Suprapubic skin (tissue), 4 donors: ENCODE measurements at regions not wholly inside any gene's neighbourhood (a gene's known extent, or its start where the extent isn't known, plus 50 kb on each side); places are given as distances from the start of the nearest gene placed in this dataset.

ENCODE experiments used
- DNase-seq, 2 donors: peaks; one replicate each; pipeline ENCODE4 v3.0.0-alpha.2; 2019; ENCODE audit warnings: low spot score in 2 of 2
- H3K27ac ChIP-seq: fragments of 200-600 bp; sonication (generic); one replicate; pipeline ENCODE4 v1.5.1; 2019
- H3K27me3 ChIP-seq: fragments of 200-600 bp; sonication (generic); one replicate; pipeline ENCODE4 v1.5.1; 2019
- H3K36me3 ChIP-seq: fragments of 200-600 bp; sonication (generic); one replicate; pipeline ENCODE4 v1.5.1; 2019
- H3K4me1 ChIP-seq: fragments of 200-600 bp; sonication (generic); one replicate; pipeline ENCODE4 v1.5.1; 2019
- H3K4me3 ChIP-seq: fragments of 200-600 bp; sonication (generic); one replicate; pipeline ENCODE4 v1.5.1; 2019; ENCODE audit warnings: mild to moderate bottlenecking
- H3K9me3 ChIP-seq: fragments of 200-600 bp; sonication (generic); one replicate; pipeline ENCODE4 v1.5.1; 2019
- CTCF ChIP-seq, 2 donors: fragments of 200-600 bp in 1 of 2; fragments of 450-650 bp in 1 of 2; sonication (generic) in 1 of 2; IDR thresholded peaks; one replicate each; pipeline ENCODE4 v1.5.1; 2016 to 2019; ENCODE audit warnings: antibody characterized with exemption in 2 of 2, mild to moderate bottlenecking in 1 of 2, moderate library complexity in 1 of 2
- EP300 ChIP-seq: sonication (generic); formaldehyde crosslinking; IDR thresholded peaks from one replicate; pipeline ENCODE4 v1.6.1; 2017; ENCODE audit warnings: antibody characterized with exemption
- POLR2A ChIP-seq, 2 donors: fragments of 450-650 bp; IDR thresholded peaks; one replicate each; pipeline ENCODE4 v1.6.1; 2017; ENCODE audit warnings: antibody characterized with exemption in 2 of 2, mild to moderate bottlenecking in 2 of 2, moderate library complexity in 2 of 2
- POLR2AphosphoS5 ChIP-seq, 3 donors: sonication (generic); formaldehyde crosslinking; IDR thresholded peaks; one replicate each; pipeline ENCODE4 v1.6.1; 2017; ENCODE audit warnings: antibody characterized with exemption in 3 of 3
- WGBS: methylation state at CpG from one replicate; pipeline ENCODE4 v1.1.5; 2018; 5-methylcytosine and 5-hydroxymethylcytosine counted together

- no peak overlapping the region for H3K4me3 ChIP-seq
- no peak for TF ChIP-seq CTCF (IDR thresholded peaks at IDR 0.05)
- TF ChIP-seq POLR2A (IDR thresholded peaks at IDR 0.05) = no peak
- no peak overlapping the region for H3K27ac ChIP-seq
- DNase-seq = no peak
- 67% methylated on average over 18 of the region's 19 CpGs for WGBS
- H3K4me1 ChIP-seq = no peaks in the 10 kb centered on the region
- H3K27me3 ChIP-seq = peaks cover 35% of the 10 kb centered on the region
- no peaks in the 10 kb centered on the region for H3K36me3 ChIP-seq
- H3K9me3 ChIP-seq = peaks cover 7% of the 10 kb centered on the region
These were observed 395.3 kb downstream of the BRD1 start for GRCh38 chr22:49432211-49432896.

- TF ChIP-seq POLR2A (IDR thresholded peaks at IDR 0.05) = no peak
- TF ChIP-seq CTCF (IDR thresholded peaks at IDR 0.05) = no peak
- no peak for TF ChIP-seq EP300
- TF ChIP-seq POLR2AphosphoS5 (IDR thresholded peaks at IDR 0.05) = no peak
- no peak for DNase-seq
- no peaks in the 10 kb centered on the region for H3K36me3 ChIP-seq
- H3K27me3 ChIP-seq = peaks cover 41% of the 10 kb centered on the region
- WGBS = 79% methylated on average over 2 of the region's 2 CpGs
- no peaks in the 10 kb centered on the region for H3K4me1 ChIP-seq
- no peak overlapping the region for H3K27ac ChIP-seq
- no peak overlapping the region for H3K4me3 ChIP-seq
- peaks cover 7% of the 10 kb centered on the region for H3K9me3 ChIP-seq
These were observed 396.1 kb downstream of the BRD1 start for GRCh38 chr22:49431551-49431950.

- H3K4me1 ChIP-seq = no peaks in the 10 kb centered on the region
- peaks cover 49% of the 10 kb centered on the region for H3K27me3 ChIP-seq
- no peak overlapping the region for H3K27ac ChIP-seq
- no peak for DNase-seq
- no peaks in the 10 kb centered on the region for H3K36me3 ChIP-seq
- H3K4me3 ChIP-seq = no peak overlapping the region
- 59% methylated on average over 7 of the region's 7 CpGs for WGBS
- TF ChIP-seq EP300 (no peak), POLR2AphosphoS5 (IDR thresholded peaks at IDR 0.05) (no peak), POLR2A (IDR thresholded peaks at IDR 0.05) (no peak), CTCF (IDR thresholded peaks at IDR 0.05) (no peak)
- peaks cover 2% of the 10 kb centered on the region for H3K9me3 ChIP-seq
These were observed 398.6 kb downstream of the BRD1 start for GRCh38 chr22:49429066-49429465.

GRCh38 chr22:49427941-49428340, 399.7 kb downstream of the BRD1 start:
- no peaks in the 10 kb centered on the region for H3K36me3 ChIP-seq
- no peak for DNase-seq
- no peak for TF ChIP-seq CTCF (IDR thresholded peaks at IDR 0.05)
- no peak for TF ChIP-seq POLR2AphosphoS5 (IDR thresholded peaks at IDR 0.05)
- no peak for TF ChIP-seq EP300
- TF ChIP-seq POLR2A (IDR thresholded peaks at IDR 0.05) = no peak
- H3K4me3 ChIP-seq = no peak overlapping the region
- H3K27me3 ChIP-seq = peaks cover 38% of the 10 kb centered on the region
- no peaks in the 10 kb centered on the region for H3K4me1 ChIP-seq
- WGBS = 88% methylated on average over 8 of the region's 8 CpGs
- no peaks in the 10 kb centered on the region for H3K9me3 ChIP-seq
- H3K27ac ChIP-seq = no peak overlapping the region

- DNase-seq = no peak
- no peaks in the 10 kb centered on the region for H3K9me3 ChIP-seq
- TF ChIP-seq POLR2AphosphoS5 (IDR thresholded peaks at IDR 0.05) (no peak), POLR2A (IDR thresholded peaks at IDR 0.05) (no peak), EP300 (no peak), CTCF (IDR thresholded peaks at IDR 0.05) (no peak)
- WGBS = 90% methylated on average over 3 of the region's 5 CpGs
- H3K36me3 ChIP-seq = no peaks in the 10 kb centered on the region
- peaks cover 32% of the 10 kb centered on the region for H3K27me3 ChIP-seq
- no peak overlapping the region for H3K4me3 ChIP-seq
- no peaks in the 10 kb centered on the region for H3K4me1 ChIP-seq
- H3K27ac ChIP-seq = no peak overlapping the region
These were observed 400.3 kb downstream of the BRD1 start for GRCh38 chr22:49427341-49427740.
